Gastroesophageal sphincter (tissue), 3 donors: ENCODE measurements at regions not wholly inside any gene's neighbourhood (a gene's known extent, or its start where the extent isn't known, plus 50 kb on each side); places are given as distances from the start of the nearest gene placed in this dataset.

Experiments
- CTCF ChIP-seq, 4 experiments: fragments of 200-600 bp in 2 of 4; fragments of 450-650 bp in 2 of 4; sonication (generic) in 1 of 4; IDR thresholded peaks; one replicate each; pipeline ENCODE4 v1.5.1; 2017 to 2019; ENCODE audit warnings: antibody characterized with exemption in 4 of 4, mild to moderate bottlenecking in 2 of 4, moderate library complexity in 2 of 4
- EP300 ChIP-seq: sonication (generic); formaldehyde crosslinking; IDR thresholded peaks from one replicate; pipeline ENCODE4 v1.6.1; 2017; ENCODE audit warnings: antibody characterized with exemption, mild to moderate bottlenecking
- POLR2A ChIP-seq, 2 donors: fragments of 450-650 bp; IDR thresholded peaks; one replicate each; pipeline ENCODE4 v1.6.1; 2017; ENCODE audit warnings: antibody characterized with exemption in 2 of 2, mild to moderate bottlenecking in 2 of 2, moderate library complexity in 1 of 2
- POLR2AphosphoS5 ChIP-seq: sonication (generic); formaldehyde crosslinking; IDR thresholded peaks from one replicate; pipeline ENCODE4 v1.6.1; 2017; ENCODE audit warnings: antibody characterized with exemption

- no peak for TF ChIP-seq CTCF (IDR thresholded peaks at IDR 0.05)
- TF ChIP-seq POLR2A (IDR thresholded peaks at IDR 0.05), result no peak
- TF ChIP-seq POLR2AphosphoS5, result no peak
- no peak for TF ChIP-seq EP300
These were observed 54.1 kb upstream of the RGS18 start for GRCh38 chr1:192104128-192104527.
